ENCODE measurements at regions not wholly inside any gene's neighbourhood (a gene's known extent, or its start where the extent isn't known, plus 50 kb on each side); places are given as distances from the start of the nearest gene placed in this dataset.

GRCh38 chr9:22645893-22646292 is 199.3 kb downstream of the DMRTA1 start:
- Histone ChIP-seq H3K9me3 (no peaks in the 10 kb centered on the region), H3K4me3 (no peak overlapping the region), H3K36me3 (no peaks in the 10 kb centered on the region), H3K4me1 (ENCODE audit: control insufficient read depth in 1 of 2, low read depth in 2 of 2) (no peaks in the 10 kb centered on the region), H3K27ac (no peak overlapping the region), H3K27me3 (replicated peaks; ENCODE audit: insufficient read depth) (no peaks in the 10 kb centered on the region)
- TF ChIP-seq CTCF (IDR thresholded peaks at IDR 0.05), result no peak
- DNase-seq (ENCODE audit: low spot score) (no peak), ATAC-seq (ENCODE audit: insufficient number of reproducible peaks, low FRiP score, low read depth) (no peak)

DNA sequence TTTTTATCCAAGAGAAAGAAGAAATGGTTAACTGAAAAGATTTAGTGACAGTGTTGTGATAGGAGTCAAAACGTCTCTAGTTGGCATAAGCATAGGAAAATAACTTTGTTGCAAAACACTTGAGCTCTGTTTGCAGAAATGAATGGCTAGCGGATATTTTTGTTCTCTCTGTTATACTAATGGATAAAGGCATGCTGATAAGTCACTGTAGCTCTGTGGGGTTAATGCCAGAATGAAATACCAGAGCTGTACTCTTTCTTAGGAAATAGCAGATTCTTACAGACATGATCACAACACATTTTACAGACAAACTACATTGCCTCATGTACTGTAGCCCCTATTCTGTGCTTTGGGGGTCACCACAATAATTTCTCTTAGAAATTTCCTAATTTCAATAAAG is 202.8 kb downstream of the DMRTA1 start:
- H3K27ac ChIP-seq, result no peak overlapping the region
- H3K36me3 ChIP-seq, result no peaks in the 10 kb centered on the region
- no peak overlapping the region for H3K4me3 ChIP-seq
- H3K4me1 ChIP-seq (ENCODE audit: control insufficient read depth in 1 of 2, low read depth in 2 of 2), result no peaks in the 10 kb centered on the region
- TF ChIP-seq CTCF (IDR thresholded peaks at IDR 0.05), result no peak
- no peak for ATAC-seq (ENCODE audit: insufficient number of reproducible peaks, low FRiP score, low read depth)
- no peak for DNase-seq (ENCODE audit: low spot score)
- no peaks in the 10 kb centered on the region for H3K27me3 ChIP-seq (replicated peaks; ENCODE audit: insufficient read depth)
- H3K9me3 ChIP-seq, result no peaks in the 10 kb centered on the region

GRCh38 chr9:22650145-22650544 is 203.5 kb downstream of the DMRTA1 start:
- H3K9me3 ChIP-seq, result no peaks in the 10 kb centered on the region
- H3K4me3 ChIP-seq, result no peak overlapping the region
- no peak for TF ChIP-seq CTCF (IDR thresholded peaks at IDR 0.05)
- ATAC-seq (ENCODE audit: insufficient number of reproducible peaks, low FRiP score, low read depth) (no peak), DNase-seq (ENCODE audit: low spot score) (no peak)
- H3K36me3 ChIP-seq, result no peaks in the 10 kb centered on the region
- H3K27ac ChIP-seq, result no peak overlapping the region
- no peaks in the 10 kb centered on the region for H3K4me1 ChIP-seq (ENCODE audit: control insufficient read depth in 1 of 2, low read depth in 2 of 2)
- no peaks in the 10 kb centered on the region for H3K27me3 ChIP-seq (replicated peaks; ENCODE audit: insufficient read depth)

DNA sequence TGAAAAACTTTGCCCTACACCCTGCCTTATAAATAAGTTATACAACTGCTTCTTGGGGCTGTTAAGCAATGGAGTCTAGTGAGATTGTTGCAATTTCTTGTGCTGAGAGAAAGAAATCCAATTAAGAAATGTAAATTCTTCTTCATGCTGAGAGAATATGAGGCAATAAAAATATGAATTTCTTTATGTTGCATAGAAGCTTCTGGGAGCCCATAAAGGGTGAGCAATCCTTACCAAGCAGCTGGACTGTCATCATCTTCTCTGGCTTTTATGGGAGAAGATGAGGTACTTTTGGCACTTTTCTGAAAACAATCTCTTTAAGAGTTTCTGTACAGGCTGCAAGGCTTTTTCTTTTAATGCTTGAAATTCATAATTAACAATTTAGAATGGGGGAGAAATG is 204.3 kb downstream of the DMRTA1 start:
- ATAC-seq (ENCODE audit: insufficient number of reproducible peaks, low FRiP score, low read depth) (no peak), DNase-seq (ENCODE audit: low spot score) (no peak)
- Histone ChIP-seq H3K27ac (no peak overlapping the region), H3K4me3 (no peak overlapping the region), H3K27me3 (replicated peaks; ENCODE audit: insufficient read depth) (no peaks in the 10 kb centered on the region), H3K36me3 (no peaks in the 10 kb centered on the region), H3K9me3 (no peaks in the 10 kb centered on the region), H3K4me1 (ENCODE audit: control insufficient read depth in 1 of 2, low read depth in 2 of 2) (no peaks in the 10 kb centered on the region)
- no peak for TF ChIP-seq CTCF (IDR thresholded peaks at IDR 0.05)

DNA sequence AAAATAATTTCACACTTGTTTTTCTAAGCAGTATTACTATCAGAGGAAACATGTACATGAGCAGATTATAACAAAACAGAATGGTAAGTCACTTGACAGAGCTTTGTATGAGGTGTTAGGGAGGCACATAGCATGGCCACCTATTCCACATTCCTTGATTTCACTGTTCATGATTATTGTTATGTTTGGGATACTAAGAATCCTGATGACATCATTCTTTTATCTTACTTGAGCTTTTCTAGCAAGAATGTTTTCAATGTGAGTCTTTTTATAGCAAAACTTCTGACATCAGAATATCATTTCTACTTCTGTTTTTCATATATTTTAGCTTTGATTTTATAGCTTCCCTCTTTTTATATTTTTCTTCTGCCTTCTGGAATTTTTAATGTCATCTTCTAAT is 208.2 kb downstream of the DMRTA1 start:
- Histone ChIP-seq H3K4me3 (no peak overlapping the region), H3K36me3 (no peaks in the 10 kb centered on the region), H3K27ac (no peak overlapping the region), H3K27me3 (replicated peaks; ENCODE audit: insufficient read depth) (no peaks in the 10 kb centered on the region), H3K4me1 (ENCODE audit: control insufficient read depth in 1 of 2, low read depth in 2 of 2) (no peaks in the 10 kb centered on the region), H3K9me3 (no peaks in the 10 kb centered on the region)
- TF ChIP-seq CTCF (IDR thresholded peaks at IDR 0.05), result no peak
- DNase-seq (ENCODE audit: low spot score) (no peak), ATAC-seq (ENCODE audit: insufficient number of reproducible peaks, low FRiP score, low read depth) (no peak)

Data from thoracic aorta (tissue), 2 donors.